Vagina (tissue), 2 donors: ENCODE measurements at regions not wholly inside any gene's neighbourhood (a gene's known extent, or its start where the extent isn't known, plus 50 kb on each side); places are given as distances from the start of the nearest gene placed in this dataset.

Experiments used
- DNase-seq, 2 donors: peaks; one replicate each; pipeline ENCODE4 v3.0.0-alpha.2; 2017; ENCODE audit errors: extremely low spot score in 2 of 2
- H3K27ac ChIP-seq: fragments of 200-600 bp; sonication (generic); one replicate; pipeline ENCODE4 v1.5.1; 2019
- H3K27me3 ChIP-seq: fragments of 200-600 bp; sonication (generic); one replicate; pipeline ENCODE4 v1.5.1; 2019
- H3K36me3 ChIP-seq, 2 donors: fragments of 200-600 bp; sonication (generic); one replicate each; pipeline ENCODE4 v1.5.1; 2017 to 2019
- H3K4me1 ChIP-seq: fragments of 200-600 bp; sonication (generic); one replicate; pipeline ENCODE4 v1.5.1; 2019
- H3K4me3 ChIP-seq, 2 donors: fragments of 200-600 bp; sonication (generic); 1 replicate in 1 of 2; 2 replicates in 1 of 2; pipeline ENCODE4 v1.5.1; 2016 to 2019
- H3K9me3 ChIP-seq: fragments of 200-600 bp; sonication (generic); one replicate; pipeline ENCODE4 v1.5.1; 2019
- POLR2A ChIP-seq, 2 donors: fragments of 450-650 bp; IDR thresholded peaks; one replicate each; pipeline ENCODE4 v1.6.1; 2017; ENCODE audit warnings: antibody characterized with exemption in 2 of 2, mild to moderate bottlenecking in 2 of 2, moderate library complexity in 2 of 2
- POLR2AphosphoS5 ChIP-seq, 2 donors: sonication (generic); formaldehyde crosslinking; IDR thresholded peaks; one replicate each; pipeline ENCODE4 v1.9.0; 2017; ENCODE audit warnings: antibody characterized with exemption in 2 of 2, mild to moderate bottlenecking in 2 of 2, low read depth in 1 of 2; ENCODE audit not compliant: insufficient read depth in 1 of 2
- intact Hi-C: fragments of 100-400 bp; cut with DNase I; formaldehyde crosslinking; loops from one replicate; pipeline ENCODE4 v1.15.1; 2023
- TF ChIP-seq, protein P1 (sequence below), 3 experiments: fragments of 450-650 bp in 2 of 3; fragments of 200-600 bp in 1 of 3; sonication (generic) in 1 of 3; IDR thresholded peaks; one replicate each; pipeline ENCODE4 v1.5.1; 2017 to 2019; ENCODE audit warnings: antibody characterized with exemption in 3 of 3, mild to moderate bottlenecking in 2 of 3, moderate library complexity in 2 of 3

DNA sequence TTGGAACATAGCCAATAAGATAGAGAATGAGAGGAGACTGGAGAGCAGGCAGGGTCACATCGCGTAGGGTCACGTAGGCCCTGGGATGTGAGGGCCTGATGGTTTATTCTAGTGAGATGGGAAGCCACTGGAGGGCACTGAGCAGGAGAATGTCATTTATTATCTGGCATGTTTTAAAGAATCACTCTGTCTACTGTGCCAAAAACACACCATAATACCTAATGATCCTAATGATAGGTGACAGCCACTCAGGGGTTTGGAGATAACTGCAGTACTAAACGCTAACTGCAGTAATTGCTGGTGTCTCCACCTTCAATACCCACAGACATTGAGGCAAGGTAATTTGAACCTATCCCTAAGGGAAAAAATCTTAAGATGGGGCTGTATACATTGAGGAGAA is 185.4 kb downstream of the TTLL7 start:
- H3K27ac ChIP-seq = no peak overlapping the region
- H3K36me3 ChIP-seq = no peaks in the 10 kb centered on the region
- TF ChIP-seq POLR2A (IDR thresholded peaks at IDR 0.05) = no peak
- no peak for TF ChIP-seq POLR2AphosphoS5 (IDR thresholded peaks at IDR 0.05; ENCODE audit: insufficient read depth in 1 of 2, low read depth in 1 of 2)
- TF ChIP-seq, protein P1, sequence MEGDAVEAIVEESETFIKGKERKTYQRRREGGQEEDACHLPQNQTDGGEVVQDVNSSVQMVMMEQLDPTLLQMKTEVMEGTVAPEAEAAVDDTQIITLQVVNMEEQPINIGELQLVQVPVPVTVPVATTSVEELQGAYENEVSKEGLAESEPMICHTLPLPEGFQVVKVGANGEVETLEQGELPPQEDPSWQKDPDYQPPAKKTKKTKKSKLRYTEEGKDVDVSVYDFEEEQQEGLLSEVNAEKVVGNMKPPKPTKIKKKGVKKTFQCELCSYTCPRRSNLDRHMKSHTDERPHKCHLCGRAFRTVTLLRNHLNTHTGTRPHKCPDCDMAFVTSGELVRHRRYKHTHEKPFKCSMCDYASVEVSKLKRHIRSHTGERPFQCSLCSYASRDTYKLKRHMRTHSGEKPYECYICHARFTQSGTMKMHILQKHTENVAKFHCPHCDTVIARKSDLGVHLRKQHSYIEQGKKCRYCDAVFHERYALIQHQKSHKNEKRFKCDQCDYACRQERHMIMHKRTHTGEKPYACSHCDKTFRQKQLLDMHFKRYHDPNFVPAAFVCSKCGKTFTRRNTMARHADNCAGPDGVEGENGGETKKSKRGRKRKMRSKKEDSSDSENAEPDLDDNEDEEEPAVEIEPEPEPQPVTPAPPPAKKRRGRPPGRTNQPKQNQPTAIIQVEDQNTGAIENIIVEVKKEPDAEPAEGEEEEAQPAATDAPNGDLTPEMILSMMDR (IDR thresholded peaks at IDR 0.05) = no peak
- DNase-seq = no peak
- H3K9me3 ChIP-seq = no peaks in the 10 kb centered on the region
- no peaks in the 10 kb centered on the region for H3K4me1 ChIP-seq
- intact Hi-C loops = no loop called here
- H3K27me3 ChIP-seq = no peaks in the 10 kb centered on the region
- H3K4me3 ChIP-seq = no peak overlapping the region

DNA sequence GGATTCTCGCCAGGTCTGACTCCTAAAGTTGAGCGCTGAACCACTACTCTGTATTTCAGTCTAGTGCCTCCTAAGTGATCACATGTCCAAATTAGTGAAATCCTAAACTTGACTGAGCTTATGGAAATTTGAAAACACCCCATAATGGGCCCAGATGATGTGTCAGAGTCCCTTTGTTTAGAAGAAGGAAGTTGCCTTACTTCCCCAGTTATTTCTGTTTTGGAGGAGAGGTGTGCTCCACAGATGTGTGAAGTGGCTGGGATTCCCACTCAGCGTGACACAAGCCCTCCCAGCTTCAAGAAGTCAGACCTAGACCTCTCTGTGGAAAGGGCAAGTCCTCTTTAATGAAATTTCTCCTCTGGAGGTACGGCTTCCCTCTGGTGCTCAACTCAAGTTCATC is 188.8 kb downstream of the TTLL7 start:
- TF ChIP-seq POLR2A (IDR thresholded peaks at IDR 0.05) (no peak), POLR2AphosphoS5 (IDR thresholded peaks at IDR 0.05; ENCODE audit: insufficient read depth in 1 of 2, low read depth in 1 of 2) (no peak)
- TF ChIP-seq, protein P1 (IDR thresholded peaks at IDR 0.05) = no peak
- Histone ChIP-seq H3K4me3 (no peak overlapping the region), H3K9me3 (no peaks in the 10 kb centered on the region), H3K27ac (no peak overlapping the region), H3K36me3 (no peaks in the 10 kb centered on the region), H3K4me1 (no peaks in the 10 kb centered on the region), H3K27me3 (no peaks in the 10 kb centered on the region)
- intact Hi-C loops = no loop called here
- DNase-seq = no peak

DNA sequence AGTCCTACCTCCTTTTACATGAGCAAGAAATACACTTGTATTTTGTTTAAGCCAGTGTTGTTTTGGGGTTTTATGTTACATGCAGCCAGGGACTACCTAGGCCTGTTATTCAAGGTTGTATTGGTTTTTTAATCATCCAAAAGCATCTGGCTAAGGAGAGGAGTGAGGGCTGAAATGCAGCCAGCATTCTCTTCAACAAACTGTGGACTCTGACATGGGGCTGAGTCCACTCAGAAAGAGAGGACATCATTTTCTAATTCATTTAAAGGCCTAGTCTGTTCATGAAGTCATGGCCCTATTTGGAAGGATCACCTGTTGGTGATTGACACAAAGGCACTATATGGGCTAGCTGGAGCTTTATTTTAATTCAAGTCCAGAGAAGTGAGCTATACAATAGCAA is 190.4 kb downstream of the TTLL7 start:
- TF ChIP-seq POLR2AphosphoS5 (IDR thresholded peaks at IDR 0.05; ENCODE audit: insufficient read depth in 1 of 2, low read depth in 1 of 2) = no peak
- TF ChIP-seq POLR2A (IDR thresholded peaks at IDR 0.05) = no peak
- TF ChIP-seq, protein P1 (IDR thresholded peaks at IDR 0.05) = no peak
- H3K27me3 ChIP-seq = no peaks in the 10 kb centered on the region
- H3K36me3 ChIP-seq = no peaks in the 10 kb centered on the region
- intact Hi-C loops = no loop called here
- H3K9me3 ChIP-seq = no peaks in the 10 kb centered on the region
- H3K4me1 ChIP-seq = no peaks in the 10 kb centered on the region
- DNase-seq = no peak
- no peak overlapping the region for H3K27ac ChIP-seq
- no peak overlapping the region for H3K4me3 ChIP-seq

DNA sequence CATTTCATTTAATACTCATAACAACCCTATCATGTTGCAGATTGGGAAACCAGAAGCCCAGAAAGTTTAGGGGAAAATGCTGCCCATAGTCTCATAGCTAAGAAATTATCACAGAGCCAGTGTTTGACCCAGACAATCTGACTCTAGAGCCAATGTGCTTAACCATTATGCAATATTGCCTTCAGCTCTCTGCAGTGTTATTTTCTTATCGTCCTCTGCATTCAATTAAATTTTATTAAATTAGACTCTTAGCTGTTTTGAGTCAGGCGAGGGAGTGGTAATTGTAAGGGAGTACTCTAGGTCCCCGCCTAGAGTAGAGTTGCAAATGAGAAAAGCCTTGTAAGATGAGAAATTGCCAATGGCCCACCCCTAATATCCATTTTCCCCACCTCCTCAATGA is 191.1 kb downstream of the TTLL7 start:
- no peaks in the 10 kb centered on the region for H3K9me3 ChIP-seq
- no peaks in the 10 kb centered on the region for H3K36me3 ChIP-seq
- intact Hi-C loops = no loop called here
- TF ChIP-seq, protein P1 (IDR thresholded peaks at IDR 0.05) = no peak
- no peak for TF ChIP-seq POLR2A (IDR thresholded peaks at IDR 0.05)
- TF ChIP-seq POLR2AphosphoS5 (IDR thresholded peaks at IDR 0.05; ENCODE audit: insufficient read depth in 1 of 2, low read depth in 1 of 2) = no peak
- no peak overlapping the region for H3K4me3 ChIP-seq
- no peak for DNase-seq
- no peaks in the 10 kb centered on the region for H3K4me1 ChIP-seq
- no peak overlapping the region for H3K27ac ChIP-seq
- H3K27me3 ChIP-seq = no peaks in the 10 kb centered on the region

DNA sequence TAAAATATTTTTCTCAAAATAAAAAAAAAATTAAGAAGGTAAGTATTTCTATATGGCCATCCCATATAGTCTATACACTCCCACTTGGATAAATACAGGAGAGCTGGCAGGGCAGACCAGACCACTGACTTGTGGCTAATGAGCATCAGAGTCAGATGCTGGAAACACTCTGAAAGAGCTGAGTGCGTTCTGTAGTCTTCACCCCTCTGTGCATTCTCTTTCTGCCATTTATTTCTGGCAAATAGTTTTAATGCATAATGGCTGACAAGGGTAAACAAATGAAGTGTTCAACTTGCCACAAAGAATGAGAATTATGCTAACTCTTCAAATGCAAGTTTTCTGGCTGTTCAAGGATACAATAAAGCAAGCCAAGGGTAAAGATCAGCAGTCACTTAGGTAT is 191.7 kb downstream of the TTLL7 start:
- Histone ChIP-seq H3K27me3 (no peaks in the 10 kb centered on the region), H3K9me3 (no peaks in the 10 kb centered on the region), H3K36me3 (no peaks in the 10 kb centered on the region), H3K4me3 (no peak overlapping the region), H3K4me1 (no peaks in the 10 kb centered on the region), H3K27ac (no peak overlapping the region)
- no peak for DNase-seq
- intact Hi-C loops = no loop called here
- TF ChIP-seq POLR2A (IDR thresholded peaks at IDR 0.05) (no peak), POLR2AphosphoS5 (IDR thresholded peaks at IDR 0.05; ENCODE audit: insufficient read depth in 1 of 2, low read depth in 1 of 2) (no peak)
- TF ChIP-seq, protein P1 (IDR thresholded peaks at IDR 0.05) = no peak
